Upper lobe of right lung (tissue), 1 donor: ENCODE measurements at regions not wholly inside any gene's neighbourhood (a gene's known extent, or its start where the extent isn't known, plus 50 kb on each side); places are given as distances from the start of the nearest gene placed in this dataset.
A peak's percentile ranks its signal among the peaks of the same experiment; 100 is the strongest.

Experiments used
- ATAC-seq: fragments of 200-7000 bp; cut with Tn5 transposase; one replicate; pipeline ENCODE4 v1.9.1; 2020; ENCODE audit warnings: mild to moderate bottlenecking, moderate library complexity
- DNase-seq: peaks from one replicate; pipeline ENCODE4 v3.0.0-alpha.2; 2020
- H3K27ac ChIP-seq: fragments of 200-600 bp; one replicate; pipeline ENCODE4 v1.8.0; 2022
- H3K27me3 ChIP-seq: fragments of 200-600 bp; one replicate; pipeline ENCODE4 v1.8.0; 2022; ENCODE audit warnings: mild to moderate bottlenecking
- H3K36me3 ChIP-seq: fragments of 200-600 bp; one replicate; pipeline ENCODE4 v1.8.0; 2022
- H3K4me1 ChIP-seq: fragments of 200-600 bp; one replicate; pipeline ENCODE4 v1.8.0; 2022
- H3K4me3 ChIP-seq: fragments of 200-600 bp; one replicate; pipeline ENCODE4 v1.8.0; 2022; ENCODE audit warnings: mild to moderate bottlenecking
- H3K9me3 ChIP-seq: fragments of 200-600 bp; one replicate; pipeline ENCODE4 v1.8.0; 2022
- intact Hi-C: fragments of 100-400 bp; cut with DNase I; formaldehyde crosslinking; loops from one replicate; pipeline ENCODE4 v1.11.0; 2022
- TF ChIP-seq, protein P1 (sequence below): fragments of 200-600 bp; IDR thresholded peaks from one replicate; pipeline ENCODE4 v1.8.0; 2022; ENCODE audit warnings: antibody characterized with exemption
- donor health status: DM: no; HTN: yes; CAD: no; lungs with severe emphysema.

GRCh38 chr17:53527473-53527872, 295.3 kb upstream of the KIF2B start:
- Histone ChIP-seq H3K4me1 (no peaks in the 10 kb centered on the region), H3K9me3 (no peaks in the 10 kb centered on the region), H3K27ac (no peak overlapping the region), H3K36me3 (no peaks in the 10 kb centered on the region), H3K27me3 (no peaks in the 10 kb centered on the region), H3K4me3 (no peak overlapping the region)
- intact Hi-C loops, result no loop called here
- no peak for ATAC-seq
- TF ChIP-seq, protein P1, sequence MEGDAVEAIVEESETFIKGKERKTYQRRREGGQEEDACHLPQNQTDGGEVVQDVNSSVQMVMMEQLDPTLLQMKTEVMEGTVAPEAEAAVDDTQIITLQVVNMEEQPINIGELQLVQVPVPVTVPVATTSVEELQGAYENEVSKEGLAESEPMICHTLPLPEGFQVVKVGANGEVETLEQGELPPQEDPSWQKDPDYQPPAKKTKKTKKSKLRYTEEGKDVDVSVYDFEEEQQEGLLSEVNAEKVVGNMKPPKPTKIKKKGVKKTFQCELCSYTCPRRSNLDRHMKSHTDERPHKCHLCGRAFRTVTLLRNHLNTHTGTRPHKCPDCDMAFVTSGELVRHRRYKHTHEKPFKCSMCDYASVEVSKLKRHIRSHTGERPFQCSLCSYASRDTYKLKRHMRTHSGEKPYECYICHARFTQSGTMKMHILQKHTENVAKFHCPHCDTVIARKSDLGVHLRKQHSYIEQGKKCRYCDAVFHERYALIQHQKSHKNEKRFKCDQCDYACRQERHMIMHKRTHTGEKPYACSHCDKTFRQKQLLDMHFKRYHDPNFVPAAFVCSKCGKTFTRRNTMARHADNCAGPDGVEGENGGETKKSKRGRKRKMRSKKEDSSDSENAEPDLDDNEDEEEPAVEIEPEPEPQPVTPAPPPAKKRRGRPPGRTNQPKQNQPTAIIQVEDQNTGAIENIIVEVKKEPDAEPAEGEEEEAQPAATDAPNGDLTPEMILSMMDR, result no peak
- DNase-seq, result no peak

- intact Hi-C loops, result no loop called here
- H3K4me3 ChIP-seq, result no peak overlapping the region
- H3K27me3 ChIP-seq, result no peaks in the 10 kb centered on the region
- TF ChIP-seq, protein P1, result no peak
- no peaks in the 10 kb centered on the region for H3K36me3 ChIP-seq
- ATAC-seq, result no peak
- H3K4me1 ChIP-seq, result no peaks in the 10 kb centered on the region
- no peaks in the 10 kb centered on the region for H3K9me3 ChIP-seq
- H3K27ac ChIP-seq, result no peak overlapping the region
- DNase-seq, result no peak
These were observed 297.1 kb upstream of the KIF2B start for GRCh38 chr17:53525590-53525989.

DNA sequence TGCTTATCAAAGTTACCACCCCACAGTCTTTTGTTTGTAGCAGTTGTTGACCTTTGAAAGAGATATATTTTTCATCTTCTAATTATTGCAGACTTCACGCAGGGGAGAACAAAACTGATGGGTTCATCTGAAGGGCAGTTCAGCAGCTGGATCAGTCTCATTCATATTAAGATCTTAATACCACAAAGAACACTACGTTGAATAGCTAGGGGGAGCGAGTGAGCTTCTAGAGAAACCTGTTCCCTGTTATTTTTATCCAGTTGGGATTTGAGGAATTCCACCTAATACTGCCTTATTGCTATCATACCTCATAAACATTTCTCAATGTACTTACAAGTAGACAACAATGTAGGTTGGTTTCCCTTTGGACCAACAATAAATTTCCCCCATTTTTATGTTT, 306.1 kb upstream of the KIF2B start:
- Histone ChIP-seq H3K27me3 (no peaks in the 10 kb centered on the region), H3K4me3 (no peak overlapping the region), H3K4me1 (no peaks in the 10 kb centered on the region), H3K9me3 (no peaks in the 10 kb centered on the region), H3K36me3 (no peaks in the 10 kb centered on the region), H3K27ac (no peak overlapping the region)
- intact Hi-C loops, result no loop called here
- ATAC-seq (no peak), DNase-seq (no peak)
- TF ChIP-seq, protein P1, result peak; percentile 13

DNA sequence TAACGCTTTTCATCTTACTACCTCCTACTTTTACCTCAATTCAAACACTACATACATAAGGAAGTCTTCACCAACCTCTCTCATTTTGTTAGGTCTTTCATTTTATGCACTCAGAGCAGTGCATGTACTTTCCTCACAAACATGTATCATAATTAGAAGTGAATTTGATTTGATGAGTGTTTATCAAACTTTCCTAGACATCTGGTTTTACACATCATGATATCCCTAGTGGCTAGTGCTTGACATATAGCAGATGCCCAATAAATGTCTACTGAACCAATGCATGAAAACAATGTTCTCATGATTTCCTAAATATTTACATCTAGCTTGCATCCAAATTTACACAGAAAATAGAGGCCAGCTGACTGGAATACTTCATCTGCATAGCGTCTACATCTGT, 323.4 kb upstream of the KIF2B start:
- H3K9me3 ChIP-seq, result no peaks in the 10 kb centered on the region
- TF ChIP-seq, protein P1, result no peak
- H3K36me3 ChIP-seq, result no peaks in the 10 kb centered on the region
- no peak overlapping the region for H3K4me3 ChIP-seq
- no peaks in the 10 kb centered on the region for H3K4me1 ChIP-seq
- H3K27ac ChIP-seq, result no peak overlapping the region
- H3K27me3 ChIP-seq, result no peaks in the 10 kb centered on the region
- ATAC-seq (no peak), DNase-seq (no peak)
- intact Hi-C loops, result no loop called here

DNA sequence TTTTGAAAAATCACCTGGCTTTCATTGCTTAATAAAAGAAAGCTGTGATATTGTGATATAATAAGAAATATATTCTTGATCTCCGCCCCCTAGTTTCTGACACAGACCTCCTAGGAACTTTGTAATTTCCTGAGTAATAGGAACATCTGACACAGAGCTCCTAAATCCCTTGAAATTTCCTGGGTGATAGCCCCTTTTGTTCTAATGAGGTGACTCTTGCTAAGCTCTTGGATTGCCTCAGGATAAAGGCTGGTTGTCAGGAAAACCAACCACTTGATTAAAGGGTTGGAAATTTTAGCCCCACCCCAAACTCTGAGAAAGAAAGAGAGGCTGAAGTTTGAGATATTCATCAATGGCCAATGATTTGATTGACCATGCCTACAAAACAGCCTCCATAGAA, 326.4 kb upstream of the KIF2B start:
- H3K4me1 ChIP-seq, result no peaks in the 10 kb centered on the region
- H3K9me3 ChIP-seq, result no peaks in the 10 kb centered on the region
- intact Hi-C loops, result no loop called here
- DNase-seq (no peak), ATAC-seq (no peak)
- no peaks in the 10 kb centered on the region for H3K36me3 ChIP-seq
- TF ChIP-seq, protein P1, result no peak
- H3K27me3 ChIP-seq, result no peaks in the 10 kb centered on the region
- H3K27ac ChIP-seq, result no peak overlapping the region
- H3K4me3 ChIP-seq, result no peak overlapping the region

DNA sequence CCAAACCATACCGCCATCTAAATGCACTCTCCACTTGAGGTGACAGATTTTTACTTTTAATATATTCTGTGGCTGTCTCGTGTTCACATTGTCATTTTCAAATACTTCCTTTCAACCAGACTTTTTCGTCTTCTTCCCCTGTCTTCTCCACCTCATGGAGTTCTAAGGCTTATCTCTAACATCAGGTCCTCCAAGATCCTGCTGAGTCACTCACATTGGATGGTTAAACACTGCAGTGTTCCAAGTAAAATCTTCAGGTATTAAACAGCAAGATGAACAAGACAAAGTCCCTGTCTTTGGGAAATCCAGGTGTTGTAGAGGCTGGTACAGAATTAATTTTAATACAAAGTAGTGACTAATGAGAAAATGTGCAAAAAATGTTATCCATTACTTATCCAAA, 330.2 kb upstream of the KIF2B start:
- Histone ChIP-seq H3K27me3 (no peaks in the 10 kb centered on the region), H3K27ac (no peak overlapping the region), H3K4me1 (no peaks in the 10 kb centered on the region), H3K4me3 (no peak overlapping the region), H3K9me3 (no peaks in the 10 kb centered on the region), H3K36me3 (no peaks in the 10 kb centered on the region)
- TF ChIP-seq, protein P1, result no peak
- DNase-seq (no peak), ATAC-seq (no peak)
- intact Hi-C loops, result no loop called here
